GM18502 (cell line): ENCODE measurements at regions not wholly inside any gene's neighbourhood (a gene's known extent, or its start where the extent isn't known, plus 50 kb on each side); places are given as distances from the start of the nearest gene placed in this dataset.
"Not testable (repeated sequence)": the region's sequence is repeated elsewhere in the genome, so short reads cannot be mapped to it uniquely, and the experiment has no call there.

Source experiments
- ATAC-seq: cut with Tn5 transposase; IDR thresholded peaks from one replicate; pipeline ENCODE4 v1.9.1; 2021; ENCODE audit warnings: mild to moderate bottlenecking; ENCODE audit not compliant: unreplicated experiment, poor library complexity

DNA sequence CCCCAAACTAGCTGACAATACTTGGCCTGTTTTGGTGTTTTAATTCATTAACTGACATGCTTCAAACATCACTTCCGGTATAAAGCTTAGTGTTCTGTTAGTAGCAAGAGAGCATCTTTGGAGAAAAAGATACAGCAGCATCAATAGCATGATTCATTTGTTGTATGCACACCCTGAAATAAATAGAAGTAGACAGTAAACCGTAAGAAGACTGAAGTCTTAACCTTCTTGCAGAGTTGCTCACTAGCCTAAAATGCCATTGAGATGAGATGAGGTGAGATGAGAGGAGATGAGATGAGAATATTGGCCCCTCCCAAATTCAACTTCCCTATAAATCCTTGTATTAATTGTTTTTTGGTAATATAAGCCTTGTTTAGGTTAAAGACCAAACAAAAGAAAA, 108.8 kb downstream of the TNFSF18 start:
- ATAC-seq = no peak

- not testable (repeated sequence) for ATAC-seq
These were observed 107.6 kb downstream of the TNFSF18 start for GRCh38 chr1:172943138-172943537.

DNA sequence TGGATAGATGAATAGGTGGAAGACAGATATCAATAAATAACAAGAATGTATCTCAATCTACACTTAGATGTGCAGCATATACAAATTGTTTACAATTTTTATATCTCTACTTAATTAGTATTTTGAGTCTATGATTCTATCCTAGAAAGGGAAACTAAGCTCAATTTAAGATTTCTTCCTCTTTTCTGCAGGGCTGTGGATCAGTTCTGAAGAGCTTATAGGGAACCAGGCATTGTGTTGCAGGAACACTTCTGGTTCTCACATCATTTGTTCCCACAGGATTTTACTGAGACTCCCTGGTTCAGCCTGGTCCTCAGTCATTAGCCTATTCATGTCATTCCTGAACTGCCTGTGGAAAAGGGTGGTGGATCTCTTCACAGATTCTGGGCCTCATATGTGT, 105.8 kb downstream of the TNFSF18 start:
- no peak for ATAC-seq

GRCh38 chr1:172946814-172947507, 103.8 kb downstream of the TNFSF18 start:
- ATAC-seq = no peak

GRCh38 chr1:172948457-172948856, 102.3 kb downstream of the TNFSF18 start:
- no peak for ATAC-seq

- ATAC-seq = no peak
These were observed 101.6 kb downstream of the TNFSF18 start for GRCh38 chr1:172949096-172949495.

GRCh38 chr1:172950528-172950927, 100.2 kb downstream of the TNFSF18 start:
- no peak for ATAC-seq

- no peak for ATAC-seq
These were observed 98.9 kb downstream of the TNFSF18 start for GRCh38 chr1:172951730-172952365.

DNA sequence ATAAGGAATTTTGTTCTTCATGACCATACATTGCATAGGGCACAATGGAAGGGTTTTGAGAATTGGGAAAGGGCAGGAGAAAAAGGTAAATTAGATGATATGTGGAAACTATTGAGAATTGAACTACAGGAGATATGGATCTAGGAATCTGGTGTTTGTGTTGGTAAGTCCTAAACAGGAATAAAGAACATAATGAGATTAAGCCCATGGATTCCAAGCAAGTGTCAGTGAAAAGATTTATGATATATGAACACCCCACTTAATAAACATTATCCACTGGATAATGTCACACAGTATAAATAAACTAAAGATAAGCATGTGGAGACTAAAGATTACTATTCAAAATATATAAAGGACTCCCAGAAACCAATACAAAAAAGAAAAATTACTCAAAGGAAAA, 98.2 kb downstream of the TNFSF18 start:
- no peak for ATAC-seq

DNA sequence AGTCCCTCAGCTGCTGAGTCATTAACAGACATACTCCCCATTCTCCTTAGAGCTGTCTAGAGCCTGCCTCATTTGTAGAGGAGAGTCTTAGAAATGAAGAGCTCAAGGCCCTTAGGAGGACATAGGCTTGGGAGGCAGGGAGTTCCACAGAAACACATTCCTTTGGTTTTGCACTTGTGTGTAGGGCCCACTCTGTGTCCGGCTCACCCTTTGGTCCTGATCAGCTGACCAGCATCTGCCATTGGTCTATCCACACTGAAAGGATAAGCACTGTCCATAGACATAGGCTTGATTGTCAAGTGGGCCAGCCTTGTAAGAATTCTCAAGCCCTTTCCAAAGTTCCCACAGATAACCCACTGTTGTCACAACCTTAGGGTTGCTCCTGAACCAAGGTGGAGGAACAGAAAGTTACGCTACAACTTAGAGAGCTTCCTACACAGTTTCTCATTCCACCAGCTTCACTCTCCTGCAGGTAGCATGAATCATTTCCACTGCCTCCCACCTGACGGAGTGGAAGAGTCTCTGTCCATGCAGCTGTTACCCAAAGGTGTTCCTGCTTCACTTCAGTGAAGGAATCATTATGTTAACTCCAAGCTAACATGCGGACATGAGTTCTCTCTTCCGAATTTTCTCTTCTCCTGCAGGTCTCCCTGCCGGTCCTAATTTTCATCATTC, 96.1 kb downstream of the TNFSF18 start:
- ATAC-seq = no peak

- ATAC-seq = no peak
These were observed 95.5 kb downstream of the TNFSF18 start for GRCh38 chr1:172955161-172955815.

DNA sequence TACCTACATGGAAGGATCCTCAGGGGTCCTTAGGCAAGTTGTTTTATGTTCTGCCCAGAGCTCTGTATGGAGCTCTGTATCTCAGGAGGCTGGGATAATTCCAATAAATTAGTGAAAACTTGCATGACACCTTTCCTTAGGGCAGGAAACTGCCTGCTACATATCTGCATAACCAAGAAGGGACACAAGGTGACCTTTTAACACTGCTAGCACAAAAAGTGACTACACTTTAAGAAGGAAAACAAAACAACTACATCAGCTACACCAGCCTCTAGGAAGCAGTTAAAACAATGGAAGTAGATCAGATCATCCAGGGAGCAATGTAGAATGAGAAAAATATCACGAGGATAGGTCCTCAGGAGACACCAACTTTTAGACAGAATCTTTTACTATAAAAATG, 93.9 kb downstream of the TNFSF18 start:
- ATAC-seq = no peak

- no peak for ATAC-seq
These were observed 93.2 kb downstream of the TNFSF18 start for GRCh38 chr1:172957491-172957890.

GRCh38 chr1:172959571-172959970, 91.2 kb downstream of the TNFSF18 start:
- ATAC-seq = no peak

- no peak for ATAC-seq
These were observed 90.7 kb downstream of the TNFSF18 start for GRCh38 chr1:172960019-172960418.

GRCh38 chr1:172960454-172961208, 90.1 kb downstream of the TNFSF18 start:
- ATAC-seq = no peak

- no peak for ATAC-seq
These were observed 85.9 kb downstream of the TNFSF18 start for GRCh38 chr1:172964864-172965263.

GRCh38 chr1:172966844-172967540, 83.7 kb downstream of the TNFSF18 start:
- ATAC-seq = no peak

DNA sequence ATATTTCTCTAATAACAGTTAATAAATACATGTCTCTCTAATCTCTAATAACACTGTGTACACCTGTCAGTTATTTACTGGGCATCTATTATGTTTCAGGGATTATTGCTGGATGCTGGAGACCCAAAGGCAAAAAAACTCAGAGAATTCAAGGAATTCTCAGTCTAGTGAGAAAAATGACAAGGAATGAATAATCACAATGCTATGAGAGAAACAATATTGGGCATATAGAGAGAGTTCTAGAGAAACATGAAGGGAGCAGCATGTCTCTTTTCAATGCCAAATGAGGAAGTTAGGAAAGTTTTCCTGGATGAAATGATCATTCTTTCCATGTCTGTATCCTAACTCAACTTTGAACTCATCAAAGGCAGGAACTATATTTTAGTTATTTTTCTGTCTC, 82.8 kb downstream of the TNFSF18 start:
- no peak for ATAC-seq

DNA sequence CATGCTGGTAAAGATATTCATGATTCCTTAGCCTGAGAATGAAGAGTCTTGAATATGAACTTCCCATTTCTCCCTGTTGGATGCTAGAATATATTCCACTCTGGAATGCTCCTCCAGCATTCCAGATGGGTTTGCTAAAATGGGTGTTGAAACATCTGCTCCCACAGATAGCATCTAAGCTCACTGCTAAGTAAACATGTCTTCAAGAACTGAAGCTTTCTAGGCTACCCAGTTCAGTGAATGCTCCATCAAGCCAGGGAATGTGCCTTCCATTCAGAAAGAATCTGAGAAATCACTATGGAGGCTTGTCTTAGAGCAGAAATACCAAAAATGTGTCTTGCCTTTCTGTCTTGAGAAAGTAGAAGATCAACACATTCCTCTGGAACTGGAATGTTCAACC, 81.1 kb downstream of the TNFSF18 start:
- ATAC-seq = no peak
